Gastroesophageal sphincter (tissue), 3 donors: ENCODE measurements at regions not wholly inside any gene's neighbourhood (a gene's known extent, or its start where the extent isn't known, plus 50 kb on each side); places are given as distances from the start of the nearest gene placed in this dataset.

ENCODE experiments used
- EP300 ChIP-seq: sonication (generic); formaldehyde crosslinking; IDR thresholded peaks from one replicate; pipeline ENCODE4 v1.6.1; 2017; ENCODE audit warnings: antibody characterized with exemption, mild to moderate bottlenecking
- POLR2A ChIP-seq, 2 donors: fragments of 450-650 bp; IDR thresholded peaks; one replicate each; pipeline ENCODE4 v1.6.1; 2017; ENCODE audit warnings: antibody characterized with exemption in 2 of 2, mild to moderate bottlenecking in 2 of 2, moderate library complexity in 1 of 2
- POLR2AphosphoS5 ChIP-seq: sonication (generic); formaldehyde crosslinking; IDR thresholded peaks from one replicate; pipeline ENCODE4 v1.6.1; 2017; ENCODE audit warnings: antibody characterized with exemption
- TF ChIP-seq, protein P1 (sequence below), 4 experiments: fragments of 200-600 bp in 2 of 4; fragments of 450-650 bp in 2 of 4; sonication (generic) in 1 of 4; IDR thresholded peaks; one replicate each; pipeline ENCODE4 v1.5.1; 2017 to 2019; ENCODE audit warnings: antibody characterized with exemption in 4 of 4, mild to moderate bottlenecking in 2 of 4, moderate library complexity in 2 of 4

DNA sequence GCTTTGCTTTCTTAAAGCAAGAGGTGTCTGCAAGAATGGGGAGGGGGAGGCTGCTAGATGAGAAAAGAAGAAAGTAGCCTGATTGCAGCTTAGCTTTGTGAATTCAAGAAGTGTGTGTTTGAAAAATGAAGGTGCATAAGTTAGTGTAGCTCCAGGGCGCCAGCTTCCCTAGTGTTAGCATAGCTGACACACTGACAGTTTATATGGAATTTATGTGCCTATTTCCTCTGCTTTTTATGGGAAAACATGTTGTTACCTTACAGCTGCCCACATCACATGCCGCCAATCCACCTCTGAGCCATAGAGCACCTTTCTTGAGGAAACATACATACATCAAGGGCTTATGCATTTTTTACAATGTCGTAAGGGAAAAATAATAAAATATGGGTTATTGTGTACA, 536.4 kb upstream of the PIK3C3 start:
- TF ChIP-seq, protein P1, sequence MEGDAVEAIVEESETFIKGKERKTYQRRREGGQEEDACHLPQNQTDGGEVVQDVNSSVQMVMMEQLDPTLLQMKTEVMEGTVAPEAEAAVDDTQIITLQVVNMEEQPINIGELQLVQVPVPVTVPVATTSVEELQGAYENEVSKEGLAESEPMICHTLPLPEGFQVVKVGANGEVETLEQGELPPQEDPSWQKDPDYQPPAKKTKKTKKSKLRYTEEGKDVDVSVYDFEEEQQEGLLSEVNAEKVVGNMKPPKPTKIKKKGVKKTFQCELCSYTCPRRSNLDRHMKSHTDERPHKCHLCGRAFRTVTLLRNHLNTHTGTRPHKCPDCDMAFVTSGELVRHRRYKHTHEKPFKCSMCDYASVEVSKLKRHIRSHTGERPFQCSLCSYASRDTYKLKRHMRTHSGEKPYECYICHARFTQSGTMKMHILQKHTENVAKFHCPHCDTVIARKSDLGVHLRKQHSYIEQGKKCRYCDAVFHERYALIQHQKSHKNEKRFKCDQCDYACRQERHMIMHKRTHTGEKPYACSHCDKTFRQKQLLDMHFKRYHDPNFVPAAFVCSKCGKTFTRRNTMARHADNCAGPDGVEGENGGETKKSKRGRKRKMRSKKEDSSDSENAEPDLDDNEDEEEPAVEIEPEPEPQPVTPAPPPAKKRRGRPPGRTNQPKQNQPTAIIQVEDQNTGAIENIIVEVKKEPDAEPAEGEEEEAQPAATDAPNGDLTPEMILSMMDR (IDR thresholded peaks at IDR 0.05) = no peak
- no peak for TF ChIP-seq POLR2AphosphoS5
- TF ChIP-seq EP300 = no peak
- TF ChIP-seq POLR2A (IDR thresholded peaks at IDR 0.05) = no peak
